Activated CD8-positive, alpha-beta memory T cell treated with anti-CD3 and anti-CD28 coated beads for 36 hours (primary cell): ENCODE measurements at regions not wholly inside any gene's neighbourhood (a gene's known extent, or its start where the extent isn't known, plus 50 kb on each side); places are given as distances from the start of the nearest gene placed in this dataset.

Source experiments
- CTCF ChIA-PET: fragments of 350-600 bp; sonication (Branson Sonifier 250); formaldehyde crosslinking; loops from one replicate; lab custom pipeline; 2021; ENCODE audit warnings: antibody characterized with exemption; lab: Charles Lee
- POLR2A ChIA-PET: fragments of 350-600 bp; sonication (Branson Sonifier 250); formaldehyde crosslinking; loops from one replicate; lab custom pipeline; 2021; ENCODE audit warnings: antibody characterized with exemption; lab: Charles Lee

DNA sequence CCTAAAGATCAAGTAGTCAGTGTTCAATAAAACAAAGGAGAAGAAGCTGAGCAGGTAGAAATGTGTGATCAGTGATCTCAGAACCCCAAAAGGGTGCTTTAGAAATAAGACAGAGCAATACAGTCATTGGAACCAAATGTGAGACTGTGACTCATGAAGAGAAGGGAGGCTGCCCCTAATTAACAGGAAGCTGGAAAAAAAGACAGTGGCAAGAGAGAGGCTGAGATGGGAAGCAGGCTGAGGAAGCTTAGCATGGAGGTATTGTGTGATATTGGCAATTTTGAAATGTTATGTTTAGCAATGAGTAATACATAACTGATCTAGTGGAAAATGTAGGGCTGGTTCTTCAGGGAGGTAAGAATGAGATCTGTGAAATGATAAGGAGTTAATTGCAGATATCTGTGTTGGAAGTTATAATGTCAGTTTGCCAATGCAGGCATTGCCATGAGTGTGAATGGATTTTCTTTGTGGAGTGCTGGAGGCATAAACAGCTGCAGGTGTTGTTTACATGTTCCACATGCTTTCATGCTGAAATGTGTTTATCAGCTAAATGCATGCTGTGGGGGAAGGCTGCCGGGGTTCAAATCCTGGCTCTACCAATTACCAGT is 90.6 kb upstream of the CACNA1E start:
- ChIA-PET CTCF (interaction anchor here (1.2 kb wide), 1 partner anchor 9 kb away, joined by 4 read pairs; no protein-coding TSS in a partner anchor), POLR2A (no interaction called here)

DNA sequence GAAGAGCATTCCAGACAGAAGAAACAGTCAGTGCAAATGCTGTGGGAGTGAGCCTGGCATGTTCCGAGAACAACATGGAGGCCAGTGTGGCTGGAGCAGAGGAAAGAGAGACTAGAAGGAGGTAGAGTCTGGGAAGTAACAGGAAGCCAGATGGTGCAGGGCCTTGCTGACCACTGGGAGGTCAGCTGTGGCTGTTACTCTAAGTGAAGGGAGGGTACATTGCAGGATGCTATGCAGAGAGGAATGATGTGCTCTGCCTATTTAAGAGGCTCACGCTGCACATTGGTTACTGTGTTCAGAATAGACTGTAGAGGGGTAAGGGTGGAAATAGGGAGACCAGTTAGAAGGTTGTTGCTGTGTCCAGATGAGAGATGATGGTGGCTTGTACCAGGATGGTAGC is 88.6 kb upstream of the CACNA1E start:
- ChIA-PET POLR2A (no interaction called here), CTCF (interaction anchor here (1.5 kb wide), 1 partner anchor 30 kb away, joined by 4 read pairs; no protein-coding TSS in a partner anchor)

DNA sequence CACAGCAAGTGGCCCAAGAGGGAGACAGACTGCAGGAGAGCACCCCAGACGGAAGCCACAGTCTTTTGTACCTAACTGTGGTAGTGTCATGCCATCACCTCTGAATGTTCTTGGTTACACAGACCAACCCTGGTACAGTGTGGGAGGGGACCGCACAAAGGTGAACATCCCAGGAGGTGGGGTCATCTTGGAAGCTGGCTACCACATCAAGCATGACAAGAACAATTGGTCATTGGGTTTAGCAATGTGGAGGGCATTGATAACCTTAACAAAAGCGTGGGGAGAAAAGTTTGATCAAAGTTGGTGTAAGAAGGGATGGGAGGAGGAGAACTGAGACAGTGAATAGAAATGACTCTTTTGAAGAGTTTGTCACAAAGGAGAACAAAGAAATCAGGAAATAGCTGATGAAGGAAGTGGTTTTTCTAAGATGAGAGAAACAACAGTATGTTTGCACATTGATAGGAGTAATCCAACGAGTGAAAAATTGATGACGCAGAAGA is 87.1 kb upstream of the CACNA1E start:
- POLR2A ChIA-PET: interaction anchor here (0.6 kb wide), 1 partner anchor 354 kb away, joined by 5 read pairs; no protein-coding TSS in a partner anchor

DNA sequence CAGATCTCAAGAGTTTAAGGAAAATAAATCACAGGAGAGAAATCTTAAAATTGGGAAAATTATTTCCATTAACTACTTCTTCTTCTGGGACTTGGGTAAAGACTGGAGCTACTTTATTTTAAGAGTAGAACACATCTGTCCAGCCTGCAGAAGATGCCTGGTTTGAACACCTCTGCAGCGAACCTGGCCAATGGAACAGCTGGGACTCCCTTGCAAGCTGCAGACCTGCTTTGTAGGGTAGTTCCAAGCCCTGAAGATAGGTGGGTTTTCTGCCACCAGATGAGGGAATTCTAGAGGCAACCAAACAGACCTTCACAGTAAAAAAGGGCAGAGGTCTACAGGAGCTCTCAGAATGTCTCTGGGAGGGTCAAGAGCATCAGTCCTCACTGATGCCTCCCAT is 86.5 kb upstream of the CACNA1E start:
- ChIA-PET POLR2A (interaction anchor here (0.6 kb wide), 1 partner anchor 355 kb away, joined by 5 read pairs; no protein-coding TSS in a partner anchor), CTCF (interaction anchor here (0.8 to 1.4 kb wide), 3 partner anchors 8 to 206 kb away, joined by 3 read pairs; no protein-coding TSS in a partner anchor)

More for the DNA sequence above, 87.1 kb upstream of the CACNA1E start:
- CTCF ChIA-PET: interaction anchor here (0.8 kb wide), 1 partner anchor 206 kb away, joined by 3 read pairs; no protein-coding TSS in a partner anchor

DNA sequence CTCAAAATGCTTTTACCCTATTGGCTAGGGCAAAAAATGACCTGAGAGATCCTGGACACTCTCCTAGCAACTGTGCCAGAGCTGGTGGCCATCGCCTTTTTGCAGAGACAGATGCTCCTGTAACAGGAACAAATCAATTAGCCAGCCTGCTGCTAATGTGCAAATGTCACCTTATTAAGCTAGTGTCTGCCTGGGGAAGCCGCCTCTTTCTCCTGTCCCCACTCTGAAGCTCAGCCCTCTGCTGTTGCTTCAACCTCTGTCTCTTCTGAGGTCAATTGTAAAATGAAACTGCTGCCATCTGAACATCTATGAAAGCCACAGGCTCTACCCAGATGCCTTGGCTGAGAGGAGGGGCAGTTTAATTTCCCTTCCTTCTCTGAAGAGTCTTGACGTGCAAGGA is 85.5 kb upstream of the CACNA1E start:
- ChIA-PET POLR2A (no interaction called here), CTCF (interaction anchor here (1.3 to 1.9 kb wide), 3 partner anchors 9 to 207 kb away, joined by 3 to 5 read pairs (median 3); no protein-coding TSS in a partner anchor)

DNA sequence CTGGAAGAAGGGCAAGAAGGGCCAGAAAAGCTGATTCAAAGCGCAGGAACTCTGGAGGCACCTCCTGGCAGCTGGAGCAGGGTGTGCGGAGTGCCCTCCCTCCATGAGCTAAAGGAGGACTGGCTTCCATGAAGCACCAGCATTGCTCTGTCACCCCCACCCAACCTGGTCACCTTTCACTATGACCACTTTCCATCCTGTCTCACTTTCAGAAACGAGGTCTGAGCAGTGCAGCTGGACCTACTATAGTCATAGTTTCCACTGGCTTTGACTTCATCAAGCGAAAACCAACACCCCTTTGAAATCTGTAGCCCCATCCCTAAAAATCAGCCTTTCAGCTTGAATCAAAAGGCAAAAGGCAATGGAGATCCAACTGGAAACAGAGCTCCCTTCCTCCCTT is 84.8 kb upstream of the CACNA1E start:
- POLR2A ChIA-PET: no interaction called here

DNA sequence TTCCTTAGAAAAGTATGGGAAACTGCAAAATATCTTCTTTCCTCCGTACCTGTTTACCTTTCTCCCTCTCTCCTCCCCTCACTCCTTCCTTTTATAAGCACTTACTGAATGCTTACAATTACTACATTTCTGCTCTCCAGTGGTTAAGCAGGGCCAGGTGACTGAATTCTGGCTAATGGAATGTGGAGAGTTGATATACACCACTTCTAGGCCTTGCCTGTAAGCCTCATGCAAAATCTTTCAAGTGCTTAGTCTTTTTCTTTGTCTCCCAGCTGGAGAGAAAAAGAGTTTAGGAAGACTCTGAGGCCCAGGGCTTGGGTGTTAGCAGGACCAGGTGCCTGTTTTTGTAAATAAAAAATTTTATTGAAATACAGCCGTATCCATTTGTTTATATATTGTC is 77.7 kb upstream of the CACNA1E start:
- CTCF ChIA-PET: no interaction called here
- POLR2A ChIA-PET: no interaction called here

More for the DNA sequence above, 84.8 kb upstream of the CACNA1E start:
- CTCF ChIA-PET: interaction anchor here (1.3 to 1.9 kb wide), 2 partner anchors 26 to 208 kb away, joined by 3 to 5 read pairs; no protein-coding TSS in a partner anchor

DNA sequence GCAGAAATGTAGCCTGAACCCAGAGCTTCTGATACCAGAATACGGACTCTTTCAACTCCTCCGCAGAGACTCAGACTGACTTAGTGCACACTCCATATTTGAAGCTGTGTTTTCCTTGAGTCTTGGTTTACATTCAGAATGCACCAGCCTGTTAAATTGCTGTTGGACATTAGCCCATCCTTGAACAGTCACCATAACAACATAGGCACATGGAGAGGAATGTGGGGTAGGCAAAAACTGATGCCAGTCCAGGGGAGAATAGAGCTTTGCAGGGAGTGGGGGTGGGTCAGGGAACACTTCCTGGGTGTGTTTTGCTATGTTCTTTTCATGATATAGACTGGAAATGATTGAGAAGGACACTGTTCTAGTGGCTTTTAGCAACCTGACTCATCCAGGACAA is 76.3 kb upstream of the CACNA1E start:
- ChIA-PET CTCF (interaction anchor here (1.3 kb wide), 1 partner anchor 18 kb away, joined by 3 read pairs; no protein-coding TSS in a partner anchor), POLR2A (no interaction called here)

DNA sequence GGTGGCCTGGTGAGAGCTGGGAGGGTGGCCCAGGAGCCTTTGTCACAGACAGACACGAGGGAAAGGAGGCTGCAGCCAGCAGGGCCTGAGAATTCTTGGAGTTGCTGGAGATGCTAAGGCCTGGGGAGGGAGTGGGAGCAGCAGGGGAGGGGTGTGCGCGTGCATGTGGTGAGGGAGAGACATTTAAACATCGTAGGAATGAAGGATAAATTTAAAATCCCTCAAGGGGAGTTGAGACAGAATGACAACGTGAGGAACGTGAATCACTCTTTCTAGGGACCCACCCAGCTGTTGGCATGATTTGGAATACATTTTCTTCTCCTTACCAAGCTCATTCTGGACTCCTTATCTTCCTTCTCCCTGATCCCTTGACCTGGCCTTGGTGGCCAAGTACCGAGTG is 73.3 kb upstream of the CACNA1E start:
- CTCF ChIA-PET: interaction anchor here (1.0 kb wide), 1 partner anchor 13 kb away, joined by 3 read pairs; no protein-coding TSS in a partner anchor
- POLR2A ChIA-PET: no interaction called here

DNA sequence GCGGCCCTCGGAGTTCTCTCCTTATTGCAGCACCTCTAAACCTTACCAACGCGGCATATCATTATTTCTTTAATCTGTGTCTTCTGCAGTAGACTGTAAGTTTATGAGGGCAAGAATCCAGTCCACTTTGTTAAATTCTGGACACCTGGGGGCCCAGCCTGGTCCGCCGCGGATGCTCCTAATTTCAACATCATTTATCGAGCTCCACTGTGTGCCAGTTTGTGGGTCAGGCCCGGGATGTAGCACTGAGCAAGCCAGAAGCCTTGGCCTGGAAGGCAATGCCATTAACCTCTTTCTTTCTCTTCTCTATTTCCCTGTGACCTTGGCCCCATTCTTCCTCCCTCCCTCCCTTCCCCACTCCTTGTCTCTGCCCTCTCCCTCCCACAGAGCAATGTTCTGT is 70.6 kb upstream of the CACNA1E start:
- CTCF ChIA-PET: no interaction called here

DNA sequence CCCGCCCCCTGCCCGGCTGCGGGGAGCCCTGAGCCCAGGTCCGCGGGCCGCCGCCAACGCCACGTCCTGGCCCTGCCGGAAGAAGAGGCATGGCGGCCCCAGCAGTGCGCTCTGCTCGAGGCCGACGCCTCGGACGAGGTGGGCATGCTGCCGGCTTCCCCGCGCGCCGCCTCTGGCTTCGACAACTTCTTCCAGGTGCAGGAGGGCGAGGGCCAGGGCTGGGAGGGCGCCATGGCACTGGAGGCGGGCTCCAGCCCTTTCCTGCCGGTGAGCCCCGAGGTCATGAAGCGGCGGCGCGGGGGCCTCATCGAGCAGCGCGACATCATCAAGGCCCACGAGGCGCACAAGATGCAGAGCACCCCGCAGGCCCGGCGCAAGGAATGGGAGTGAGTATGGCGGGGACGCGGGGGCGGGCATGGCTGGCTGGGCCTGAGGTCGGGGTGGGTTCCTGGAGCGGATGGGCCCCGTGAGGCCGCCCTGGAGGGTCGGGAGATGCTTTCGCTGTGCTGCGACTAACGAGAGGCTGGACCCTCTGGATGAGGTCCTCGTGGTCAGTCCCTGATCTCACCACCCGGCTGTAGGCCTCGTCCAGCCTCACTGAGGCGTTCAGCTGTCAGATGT is 70.0 kb upstream of the CACNA1E start:
- CTCF ChIA-PET: no interaction called here
- POLR2A ChIA-PET: no interaction called here

More for the DNA sequence above, 70.6 kb upstream of the CACNA1E start:
- POLR2A ChIA-PET: no interaction called here

DNA sequence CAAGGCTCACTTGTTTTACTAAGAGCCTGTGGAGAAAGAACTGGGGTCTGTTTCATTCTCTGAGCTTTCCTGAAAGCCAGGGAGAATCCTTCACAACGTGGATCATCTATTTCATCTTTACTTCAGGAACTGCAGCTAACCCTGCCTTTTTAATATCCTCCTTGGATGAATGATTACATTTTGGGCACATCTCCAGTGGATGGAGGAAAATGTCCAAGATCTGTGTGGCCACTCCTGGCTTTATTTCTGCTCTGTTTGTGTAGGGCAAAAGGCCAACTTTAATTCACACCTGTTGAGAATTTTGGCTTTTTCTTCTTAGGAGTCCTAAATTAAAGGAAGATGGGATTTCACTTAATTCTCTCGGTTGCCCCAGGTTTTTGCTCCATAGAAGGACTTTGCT is 69.5 kb upstream of the CACNA1E start:
- ChIA-PET POLR2A (no interaction called here), CTCF (no interaction called here)

DNA sequence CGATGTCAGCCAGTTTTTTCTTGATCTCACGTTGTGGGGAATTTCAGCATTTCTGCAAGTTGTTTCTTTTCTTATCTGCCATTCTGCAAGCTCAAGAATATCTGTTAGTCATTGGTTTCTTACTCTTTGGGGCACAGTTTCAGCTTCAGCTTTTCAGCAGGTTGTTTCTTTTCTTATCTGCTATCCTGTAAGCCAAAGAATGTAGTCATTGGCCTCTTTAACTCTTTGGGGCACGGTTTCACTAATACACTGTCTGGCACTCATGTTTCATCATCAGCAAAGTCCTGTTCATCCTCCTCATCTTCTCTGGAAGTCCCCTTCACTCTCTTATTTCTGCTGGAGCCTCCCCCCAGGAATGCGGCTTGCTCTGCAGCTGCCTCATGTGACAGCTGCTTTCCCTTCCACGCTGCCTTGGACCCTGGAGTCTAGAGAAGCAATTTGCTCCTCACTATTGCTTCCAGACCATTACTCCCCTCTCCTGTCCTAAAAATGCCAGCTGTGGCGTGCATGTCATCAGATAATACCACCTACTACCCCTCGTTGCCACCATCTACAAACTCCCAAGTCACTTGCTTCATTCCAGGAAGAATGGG is 67.0 kb upstream of the CACNA1E start:
- POLR2A ChIA-PET: no interaction called here
- CTCF ChIA-PET: interaction anchor here (1.7 kb wide), 1 partner anchor 9 kb away, joined by 6 read pairs; no protein-coding TSS in a partner anchor

DNA sequence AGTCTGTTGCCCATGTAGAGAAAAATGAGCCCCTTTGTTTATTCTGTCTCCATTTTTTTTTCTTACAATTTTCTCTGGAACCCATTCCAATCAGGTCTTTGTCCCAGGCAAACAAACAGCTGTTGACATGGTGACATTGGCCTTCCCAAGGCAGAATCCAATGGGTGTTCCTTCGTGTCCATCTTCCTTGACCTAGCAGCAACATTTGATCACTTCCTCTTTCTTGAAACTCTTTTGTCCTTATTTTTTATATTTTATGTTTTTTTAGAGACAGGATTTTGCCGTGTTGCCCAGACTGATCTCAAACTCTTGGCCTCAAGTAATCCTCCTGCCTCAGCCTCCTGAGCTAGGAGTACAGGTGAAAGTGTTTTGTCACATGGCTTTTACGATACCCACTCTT is 65.4 kb upstream of the CACNA1E start:
- POLR2A ChIA-PET: no interaction called here
- CTCF ChIA-PET: no interaction called here

DNA sequence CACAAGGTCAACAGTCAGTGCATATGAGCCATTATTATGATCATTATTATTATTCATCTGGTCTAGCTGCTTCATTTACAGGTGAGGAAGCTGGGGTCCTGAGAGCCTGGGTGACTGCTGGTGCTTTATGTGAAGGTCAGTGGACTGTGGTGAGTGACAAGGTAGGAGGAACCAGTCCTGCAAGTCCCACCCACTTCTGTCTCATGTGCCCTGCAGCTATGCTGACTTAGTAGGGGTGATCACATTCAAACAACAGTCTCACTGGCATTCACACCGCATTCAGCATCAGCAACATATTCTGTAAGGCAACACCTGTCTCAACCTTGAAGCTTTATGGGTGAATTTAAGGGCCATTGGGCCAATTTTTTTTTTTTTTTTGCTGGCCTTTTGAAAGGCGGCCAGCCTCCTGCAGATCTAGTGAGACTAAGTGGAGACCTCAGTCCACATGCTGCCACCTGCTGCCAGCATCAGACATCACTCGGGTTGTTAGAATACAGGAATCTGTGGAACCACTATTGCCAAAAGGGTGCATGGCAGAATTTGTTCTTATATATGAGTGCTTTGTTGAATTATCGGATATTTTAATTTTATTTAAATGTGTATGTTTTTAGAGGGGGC is 59.9 kb upstream of the CACNA1E start:
- ChIA-PET CTCF (interaction anchor here (0.7 to 1.2 kb wide), 5 partner anchors 13 to 245 kb away, joined by 3 to 4 read pairs (median 3); no protein-coding TSS in a partner anchor), POLR2A (no interaction called here)

DNA sequence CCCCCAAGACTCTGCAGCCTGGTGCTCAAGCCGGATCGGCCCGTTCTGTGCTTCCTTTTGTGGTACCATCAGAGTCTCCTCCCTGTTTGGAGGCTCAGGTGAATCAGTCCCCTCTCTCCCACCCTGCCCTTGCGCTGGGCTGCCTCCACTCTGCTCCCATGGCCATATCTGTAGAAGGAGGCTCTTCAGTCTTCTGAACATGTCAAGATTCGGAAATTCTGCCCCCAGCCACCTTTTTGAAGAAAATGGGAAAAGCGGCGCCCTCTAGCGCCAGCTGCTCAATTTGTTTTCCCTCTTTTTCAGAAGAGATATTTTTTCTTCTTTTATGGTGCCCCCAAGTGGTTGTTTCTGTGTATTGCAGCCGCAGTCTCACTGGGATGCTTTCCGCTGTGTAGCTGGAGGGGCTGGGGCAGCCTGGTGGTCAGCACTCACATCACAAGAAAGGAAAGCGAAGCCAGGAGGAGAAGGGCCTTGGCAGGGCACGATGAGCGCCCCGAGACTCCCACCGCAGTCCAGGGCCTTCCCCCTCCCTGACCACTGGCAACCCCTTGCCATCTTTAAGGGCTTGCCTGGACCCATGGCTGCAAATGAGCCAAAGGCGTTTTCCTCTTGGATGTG is 58.4 kb upstream of the CACNA1E start:
- ChIA-PET CTCF (interaction anchor here (0.6 to 1.9 kb wide), 16 partner anchors 9 to 800 kb away, joined by 3 to 31 read pairs (median 4); no protein-coding TSS in a partner anchor), POLR2A (no interaction called here)

DNA sequence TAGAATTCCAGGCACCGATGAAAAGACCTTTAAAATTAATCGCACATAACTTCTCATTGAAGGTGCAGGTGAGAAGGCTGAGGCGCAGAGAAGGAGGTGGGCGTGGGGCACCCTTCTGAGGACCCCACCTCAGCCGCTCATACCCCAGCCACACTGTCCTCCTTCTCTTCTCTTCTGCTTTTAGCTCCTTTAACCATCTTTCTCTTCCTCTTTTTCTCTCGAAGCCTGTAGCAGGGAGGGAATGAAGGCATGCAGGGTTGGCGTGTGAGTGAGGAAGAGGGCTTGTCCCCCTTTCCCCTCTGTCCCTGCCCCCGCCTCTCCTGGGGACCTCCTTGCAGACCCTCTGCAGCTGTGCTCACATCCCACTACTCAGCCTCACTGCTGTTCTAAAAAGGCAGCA is 57.8 kb upstream of the CACNA1E start:
- ChIA-PET POLR2A (no interaction called here), CTCF (interaction anchor here (0.6 to 1.9 kb wide), 13 partner anchors 8 to 241 kb away, joined by 3 to 31 read pairs (median 4); no protein-coding TSS in a partner anchor)

DNA sequence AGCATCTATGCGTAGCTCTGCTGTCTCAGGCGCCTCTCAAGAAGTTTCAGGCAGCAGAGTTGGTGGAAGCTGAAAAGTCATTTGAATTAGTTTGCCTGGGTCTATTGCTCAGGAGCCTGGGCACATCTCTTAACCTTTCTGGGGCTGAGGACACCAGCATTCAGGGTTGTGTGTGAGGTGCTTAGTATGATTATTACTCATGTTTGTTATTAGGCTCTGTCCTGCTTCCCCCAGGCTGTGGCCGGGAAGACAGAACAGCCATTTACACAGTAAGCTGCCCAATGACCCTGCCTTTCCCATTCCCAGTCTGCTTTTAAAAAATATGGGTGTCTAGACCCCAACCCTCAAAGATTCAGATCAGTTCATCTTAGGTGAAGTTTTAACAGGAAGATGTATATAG is 53.9 kb upstream of the CACNA1E start:
- POLR2A ChIA-PET: no interaction called here
- CTCF ChIA-PET: interaction anchor here (0.5 to 2.0 kb wide), 2 partner anchors 54 to 239 kb away, joined by 5 to 7 read pairs; partner anchors contain the start of gene CACNA1E
